ELR (cell line): ENCODE measurements at regions not wholly inside any gene's neighbourhood (a gene's known extent, or its start where the extent isn't known, plus 50 kb on each side); places are given as distances from the start of the nearest gene placed in this dataset.

Experiments used
- DNase-seq: peaks from one replicate; pipeline ENCODE4 v3.0.0-alpha.2; 2015; ENCODE audit warnings: low read depth

DNA sequence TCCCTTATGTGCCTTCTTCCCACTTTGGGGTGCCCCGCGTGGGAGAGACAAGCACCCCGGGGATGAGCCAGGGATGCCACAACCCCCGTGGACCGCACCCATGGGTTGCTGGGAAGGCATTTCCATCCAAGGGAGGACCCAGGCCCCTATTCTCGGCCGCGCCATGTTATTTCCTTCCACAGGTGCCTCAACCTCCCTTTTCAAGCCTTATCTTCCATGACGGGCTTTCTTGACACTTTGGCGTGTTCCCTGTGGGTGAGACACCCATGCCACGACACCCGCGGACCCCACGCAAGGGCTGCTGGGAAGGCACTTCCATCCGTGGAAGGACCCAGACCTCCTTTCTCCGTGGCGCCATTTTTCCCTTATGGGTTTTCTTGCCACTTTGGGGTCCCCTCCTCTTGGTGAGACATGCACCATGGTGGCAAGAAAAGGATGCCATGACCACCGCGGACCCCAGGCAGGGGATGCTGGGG is 269.2 kb downstream of the ALG10 start:
- no peak for DNase-seq

DNA sequence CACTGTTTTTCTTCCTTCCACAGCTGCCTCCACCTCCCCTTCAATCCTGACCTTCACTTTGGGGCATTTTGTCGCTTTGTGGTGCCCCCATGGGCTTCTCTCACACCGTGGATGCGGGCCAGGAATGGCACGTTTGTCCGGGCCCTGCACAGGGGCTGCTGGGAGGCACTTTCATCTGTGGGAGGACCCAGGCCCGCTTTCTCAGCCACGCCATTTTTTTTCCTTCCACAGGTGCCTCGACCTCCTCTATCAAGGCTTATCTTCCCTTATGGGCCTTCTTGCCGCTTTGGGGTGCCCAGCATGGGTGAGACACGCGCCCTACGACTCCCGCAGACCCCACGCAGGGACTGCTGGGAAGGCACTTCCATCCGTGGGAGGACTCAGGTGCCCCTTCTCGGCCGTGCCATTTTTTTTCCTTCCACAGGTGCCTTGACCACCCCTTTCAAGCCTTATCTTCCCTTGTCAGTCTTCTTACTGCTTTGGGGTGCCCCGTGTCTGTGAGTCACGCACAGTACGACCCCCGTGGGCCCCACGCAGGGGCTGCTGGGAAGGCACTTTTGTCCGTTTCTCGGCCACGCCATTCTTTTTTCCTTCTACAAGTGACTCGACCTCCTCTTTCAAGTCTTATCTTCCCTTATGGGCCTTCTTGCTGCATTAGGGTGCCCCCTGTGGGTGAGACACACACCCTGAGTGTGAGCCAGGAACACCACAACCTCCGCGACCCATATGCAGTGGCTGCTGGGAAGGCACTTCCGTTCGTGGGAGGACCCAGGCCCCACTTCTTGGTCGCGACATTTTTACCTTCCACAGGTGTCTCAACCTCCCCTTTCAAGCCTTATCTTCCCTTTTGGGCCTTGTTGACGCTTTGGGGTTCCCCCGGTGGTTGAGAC is 270.7 kb downstream of the ALG10 start:
- no peak for DNase-seq

DNA sequence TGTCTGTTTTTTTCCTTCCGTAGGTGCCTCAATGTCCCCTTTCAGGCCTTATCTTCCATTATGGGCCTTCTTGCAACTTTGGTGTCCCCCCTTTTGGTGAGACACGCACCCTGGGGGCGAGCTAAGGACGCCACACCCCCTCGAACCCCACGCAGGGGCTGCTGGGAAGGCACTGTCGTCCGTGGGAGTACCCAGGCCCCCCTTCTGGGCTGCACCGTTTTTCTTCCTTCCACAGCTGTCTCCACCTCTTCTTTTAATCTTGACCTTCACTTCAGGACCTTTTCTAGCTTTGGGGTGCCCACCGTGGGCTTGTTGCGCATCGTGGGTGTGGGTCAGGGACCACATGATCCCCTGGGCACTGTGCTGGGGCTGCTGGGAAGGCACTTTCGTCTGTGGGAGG is 271.8 kb downstream of the ALG10 start:
- DNase-seq, result no peak

DNA sequence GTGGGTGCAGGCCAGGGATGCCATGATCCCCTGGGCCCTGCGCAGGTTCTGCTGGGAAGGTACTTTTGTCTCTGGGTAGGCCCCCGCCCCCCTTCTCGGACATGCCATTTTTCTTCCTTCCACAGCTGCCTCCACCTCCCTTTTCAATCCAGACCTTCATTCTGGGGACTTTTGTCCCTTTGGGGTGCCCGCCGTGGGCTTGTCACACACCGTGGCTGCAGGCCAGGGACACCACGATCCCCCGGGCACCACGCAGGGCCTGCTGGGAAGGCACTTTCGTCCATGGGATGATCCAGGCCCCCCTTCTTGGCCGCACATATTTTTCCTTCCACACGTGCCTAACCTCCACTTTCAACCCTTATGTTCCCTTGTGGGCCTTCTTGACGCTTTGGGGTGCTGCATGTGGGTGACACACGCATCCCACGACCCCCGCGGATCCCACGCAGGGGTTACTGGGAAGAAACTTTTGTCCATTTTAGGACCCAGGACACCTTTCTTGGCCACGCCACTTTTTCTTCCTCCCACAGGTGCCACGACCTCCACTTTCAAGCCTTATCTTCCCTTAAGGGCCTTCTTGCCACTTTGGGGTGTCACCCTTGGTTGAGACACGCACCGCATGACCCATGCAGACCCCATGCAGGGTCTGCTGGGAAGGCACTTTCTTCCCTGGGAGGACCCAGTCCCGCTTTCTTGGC is 272.5 kb downstream of the ALG10 start:
- DNase-seq, result no peak

DNA sequence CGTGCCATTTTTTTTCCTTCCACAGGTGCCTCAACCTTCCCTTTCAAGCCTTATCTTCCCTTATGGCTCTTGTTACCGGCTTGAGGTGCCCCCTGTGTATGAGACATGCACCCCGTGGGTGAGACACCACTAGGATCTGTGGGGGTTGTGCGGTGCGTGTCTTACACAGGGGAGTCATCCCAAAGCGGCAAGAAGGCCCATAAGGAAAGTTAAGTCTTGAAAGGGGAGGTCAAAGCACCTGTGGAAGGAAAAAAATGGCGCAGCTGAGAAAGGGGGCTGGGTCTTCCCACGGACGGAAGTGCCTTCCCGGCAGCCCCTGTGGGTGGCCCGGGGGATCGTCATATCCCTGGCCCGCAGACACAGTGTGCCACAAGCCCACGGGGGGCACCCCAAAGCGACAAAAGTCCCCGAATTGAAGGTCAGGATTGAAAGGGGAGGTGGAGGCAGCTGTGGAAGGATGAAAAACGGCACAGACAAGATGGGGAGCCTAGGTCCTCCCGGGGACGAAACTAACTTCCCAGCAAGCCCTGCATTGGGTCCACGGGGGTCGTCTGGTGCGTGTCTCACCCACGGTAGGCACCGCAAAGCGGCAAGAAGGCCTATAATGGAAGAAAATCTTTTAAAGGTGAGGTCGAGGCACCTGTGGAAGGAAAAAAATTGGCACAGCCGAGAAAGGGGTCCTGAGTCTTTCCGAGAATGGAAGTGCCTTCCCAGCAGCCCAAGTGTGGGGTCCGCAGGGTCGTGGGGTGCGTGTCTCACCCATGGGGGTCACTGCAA is 273.3 kb downstream of the ALG10 start:
- no peak for DNase-seq

DNA sequence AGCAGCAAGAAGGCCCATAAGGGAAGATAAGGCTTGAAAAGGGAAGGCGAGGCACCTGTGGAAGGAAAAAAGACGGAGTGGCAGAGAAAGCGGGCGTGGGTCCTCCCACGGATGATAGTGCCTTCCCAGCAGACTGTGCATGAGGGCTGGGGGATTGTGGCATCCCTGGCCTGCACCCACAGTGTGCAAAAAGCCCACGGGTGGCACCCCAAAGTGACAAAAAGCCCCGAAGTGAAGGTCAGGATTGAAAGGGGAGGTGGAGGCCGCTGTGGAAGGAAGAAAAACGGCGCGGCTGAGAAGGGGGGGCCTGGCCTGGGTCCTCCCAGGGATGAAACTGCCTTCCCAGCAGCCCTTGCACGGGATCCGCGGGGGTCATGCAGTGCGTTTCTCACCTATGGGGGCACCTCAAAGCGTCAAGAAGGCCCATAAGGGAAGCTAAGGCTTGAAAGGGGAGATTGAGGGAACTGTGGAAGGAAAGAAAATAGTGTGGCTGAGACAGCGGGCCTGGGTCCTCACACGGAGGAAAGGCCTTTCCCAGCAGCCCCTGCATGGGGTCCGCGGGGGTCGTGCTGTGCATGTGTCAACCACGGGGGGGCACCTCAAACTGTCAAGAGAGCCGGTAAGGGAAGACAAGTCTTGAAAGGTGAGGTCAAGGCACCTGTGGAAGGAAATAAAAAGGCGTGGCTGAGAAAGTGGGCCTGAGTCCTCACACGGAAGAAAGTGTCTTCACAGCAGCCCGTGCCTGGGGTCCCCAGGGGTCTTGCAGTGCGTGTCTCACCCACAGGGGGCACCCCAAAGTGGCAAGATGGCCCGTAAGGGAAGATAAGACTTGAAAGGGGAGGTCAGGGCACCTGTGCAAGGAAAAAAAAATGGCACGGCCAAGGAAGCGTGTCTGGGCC is 274.1 kb downstream of the ALG10 start:
- DNase-seq, result no peak

DNA sequence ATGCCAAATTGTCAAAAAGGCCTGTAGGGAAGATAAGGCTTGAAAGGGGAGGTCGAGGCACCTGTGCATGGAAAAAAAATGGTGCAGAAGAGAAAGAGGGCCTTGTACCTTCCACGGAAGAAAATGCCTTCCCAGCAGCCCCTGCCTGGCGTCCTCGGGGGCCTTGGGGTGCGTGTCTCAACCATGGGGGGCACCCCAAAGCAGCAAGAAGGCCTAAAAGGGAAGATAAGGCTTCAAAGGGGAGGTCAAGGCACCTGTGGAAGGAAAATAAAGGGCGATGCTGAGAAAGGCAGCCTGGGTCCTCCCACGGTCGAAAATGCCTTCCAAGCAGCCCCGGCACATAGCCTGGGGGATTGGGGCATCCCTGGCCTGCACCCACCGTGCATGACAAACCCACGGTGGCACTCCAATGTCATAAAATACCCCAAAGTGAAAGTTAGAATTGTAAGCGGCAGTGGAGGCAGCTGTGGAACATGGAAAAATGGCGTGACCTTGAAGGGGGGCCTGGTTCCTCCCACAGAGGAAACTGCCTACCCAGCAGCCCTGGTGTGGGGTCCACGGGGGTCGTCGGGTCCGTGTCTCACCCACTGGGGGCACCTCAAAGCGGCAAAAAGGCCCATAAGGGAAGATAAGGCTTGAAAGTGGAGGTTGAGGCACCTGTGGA is 275.0 kb downstream of the ALG10 start:
- no peak for DNase-seq

DNA sequence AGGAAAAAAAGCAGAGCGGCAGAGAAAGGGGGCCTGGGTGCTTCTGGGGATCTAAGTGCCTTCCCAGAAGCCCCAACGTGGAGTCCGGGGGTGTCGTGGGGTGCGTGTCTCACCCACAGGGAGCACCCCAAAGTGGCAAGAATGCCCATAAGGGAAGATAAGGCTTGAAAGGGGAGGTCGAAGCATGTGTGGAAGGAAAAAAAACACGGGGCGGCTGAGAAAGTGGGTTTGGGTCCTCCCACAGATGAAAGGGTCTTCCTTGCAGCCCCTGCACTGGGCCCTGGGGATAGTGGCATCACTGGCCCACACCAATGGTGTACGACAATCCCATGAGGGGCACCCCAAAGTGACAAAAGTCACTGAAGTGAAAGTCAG is 275.5 kb downstream of the ALG10 start:
- DNase-seq, result no peak

DNA sequence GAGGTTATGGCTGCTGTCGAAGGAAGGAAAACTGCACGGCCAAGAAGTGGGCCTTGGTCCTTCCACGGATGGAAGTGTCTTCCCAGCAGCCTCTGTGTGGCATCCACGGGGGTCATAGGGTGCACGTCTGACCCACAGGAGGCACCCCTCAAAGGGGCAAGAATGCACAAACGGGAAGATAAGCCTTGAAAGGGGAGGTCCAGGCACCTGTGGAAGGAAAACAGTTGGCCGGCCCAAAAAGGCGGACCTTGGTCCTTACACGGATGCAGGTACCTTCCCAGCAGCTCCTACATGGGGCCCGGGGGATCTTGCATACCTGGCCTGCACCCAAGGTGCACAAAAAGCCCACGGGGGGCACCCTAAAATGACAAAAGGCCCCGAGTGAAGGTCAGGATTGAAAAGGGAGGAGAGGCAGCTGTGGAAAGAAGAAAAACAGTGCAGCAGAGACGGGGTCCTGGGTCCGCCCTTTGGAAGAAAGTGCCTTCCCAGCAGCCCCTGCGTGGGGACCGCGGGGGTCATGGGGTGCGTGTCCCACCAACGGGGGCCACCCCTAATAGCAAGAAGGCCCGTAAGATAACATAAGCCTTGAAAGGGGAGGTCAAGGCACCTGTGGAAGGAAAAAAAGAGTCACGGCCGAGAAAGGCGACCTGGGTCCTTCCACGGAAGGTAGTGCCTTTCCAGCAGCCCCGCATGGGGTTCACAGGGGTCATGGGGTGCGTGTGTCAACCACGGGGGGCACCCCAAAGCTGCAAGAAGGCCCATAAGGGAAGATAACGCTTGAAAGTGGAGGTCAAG is 276.1 kb downstream of the ALG10 start:
- no peak for DNase-seq

DNA sequence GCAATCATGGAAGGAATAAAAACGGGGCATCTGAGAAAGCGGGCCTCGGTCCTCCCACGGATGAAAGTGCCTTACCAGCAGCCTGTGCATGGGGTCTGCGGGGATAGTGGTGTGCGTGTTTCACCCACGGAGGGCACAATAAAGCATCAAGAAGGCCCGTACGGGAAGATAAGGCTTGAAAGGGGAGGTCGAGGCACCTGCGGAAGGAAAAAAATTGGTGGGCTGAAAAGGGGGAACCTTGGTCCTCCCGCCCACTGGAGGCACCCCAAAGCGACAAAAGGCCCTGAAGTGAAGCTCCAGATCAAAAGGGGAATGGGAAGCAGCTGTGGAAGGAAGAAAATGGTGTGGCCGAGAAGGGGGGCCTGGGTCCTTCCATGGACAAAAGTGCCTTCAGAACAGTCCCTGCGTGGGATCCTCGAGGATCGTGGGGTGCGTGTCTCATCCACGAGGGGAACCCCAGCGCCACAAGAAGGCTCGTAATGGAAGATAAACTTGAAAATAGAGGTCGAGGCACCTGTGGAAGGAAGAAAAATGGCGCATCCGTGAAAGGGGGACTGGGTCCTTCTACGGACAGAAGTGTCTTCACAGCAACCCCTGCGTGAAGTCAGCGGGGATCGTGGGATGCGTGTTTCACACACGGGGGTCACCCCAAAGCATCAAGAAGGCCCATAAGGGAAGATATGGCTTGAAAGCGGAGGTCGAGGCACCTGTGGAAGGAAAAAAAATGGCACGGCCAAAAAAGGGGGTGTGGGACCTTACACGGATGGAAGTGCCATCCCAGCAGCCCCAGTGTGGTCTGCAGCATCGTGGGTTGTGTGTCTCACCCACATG is 276.9 kb downstream of the ALG10 start:
- no peak for DNase-seq

DNA sequence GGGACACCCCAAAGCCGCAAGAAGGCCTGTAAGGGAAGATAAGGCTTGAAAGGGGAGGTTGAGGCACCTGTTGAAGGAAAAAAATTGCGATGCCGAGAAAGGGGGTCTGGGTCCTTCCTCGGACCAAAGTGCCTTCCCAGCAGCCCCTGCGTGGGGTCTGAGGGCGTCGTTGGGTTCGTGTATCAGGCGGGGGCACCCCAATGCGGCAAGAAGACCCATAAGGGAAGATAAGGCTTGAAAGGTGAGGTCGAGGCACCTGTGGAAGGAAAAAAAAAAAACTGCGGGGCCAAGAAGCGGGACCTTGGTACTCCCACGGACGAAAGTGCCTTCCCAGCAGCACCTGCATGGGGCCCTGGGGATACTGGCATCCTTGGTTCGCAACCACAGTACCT is 277.5 kb downstream of the ALG10 start:
- no peak for DNase-seq

DNA sequence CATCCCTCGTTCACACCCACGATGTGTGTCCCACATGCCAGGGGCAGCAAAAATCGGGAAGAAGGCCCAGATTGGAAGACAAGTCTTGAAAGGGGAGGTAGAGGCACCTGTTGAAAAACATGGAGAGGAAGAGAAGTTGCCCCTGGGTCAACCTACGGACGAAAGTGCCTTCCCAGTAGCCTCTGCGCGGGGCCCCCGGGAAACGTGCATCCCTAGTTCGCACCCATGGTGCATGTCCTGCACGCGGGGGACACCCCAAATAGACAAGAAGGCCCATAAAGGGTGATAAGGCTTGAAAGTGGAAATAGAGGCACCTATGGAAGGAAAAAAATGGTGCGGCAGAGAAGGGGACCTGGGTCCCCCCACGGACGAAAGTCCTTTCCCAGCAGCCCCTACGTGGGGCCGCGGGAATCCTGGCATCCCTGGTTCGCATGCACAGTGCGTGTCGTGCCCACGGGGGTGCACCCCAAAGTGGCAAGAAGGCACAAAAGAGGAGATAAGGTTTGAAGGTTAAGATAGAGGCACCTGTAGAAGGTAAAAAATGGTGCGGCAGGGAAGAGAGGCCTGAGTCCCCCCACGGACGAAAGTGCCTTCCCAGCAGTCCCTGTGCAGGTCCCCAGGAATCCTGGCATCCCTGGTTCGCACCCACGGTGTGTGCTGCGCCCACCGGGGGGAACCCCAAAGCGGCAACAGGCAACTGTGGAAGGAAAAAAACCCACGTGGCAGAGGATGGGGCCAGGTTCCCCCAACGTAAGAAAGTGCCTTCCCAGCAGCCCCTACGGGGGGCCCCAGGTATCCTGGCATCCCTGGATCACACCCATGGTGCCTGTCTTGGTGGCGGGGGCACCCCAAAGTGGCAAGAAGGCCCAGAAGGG is 278.3 kb downstream of the ALG10 start:
- no peak for DNase-seq

DNA sequence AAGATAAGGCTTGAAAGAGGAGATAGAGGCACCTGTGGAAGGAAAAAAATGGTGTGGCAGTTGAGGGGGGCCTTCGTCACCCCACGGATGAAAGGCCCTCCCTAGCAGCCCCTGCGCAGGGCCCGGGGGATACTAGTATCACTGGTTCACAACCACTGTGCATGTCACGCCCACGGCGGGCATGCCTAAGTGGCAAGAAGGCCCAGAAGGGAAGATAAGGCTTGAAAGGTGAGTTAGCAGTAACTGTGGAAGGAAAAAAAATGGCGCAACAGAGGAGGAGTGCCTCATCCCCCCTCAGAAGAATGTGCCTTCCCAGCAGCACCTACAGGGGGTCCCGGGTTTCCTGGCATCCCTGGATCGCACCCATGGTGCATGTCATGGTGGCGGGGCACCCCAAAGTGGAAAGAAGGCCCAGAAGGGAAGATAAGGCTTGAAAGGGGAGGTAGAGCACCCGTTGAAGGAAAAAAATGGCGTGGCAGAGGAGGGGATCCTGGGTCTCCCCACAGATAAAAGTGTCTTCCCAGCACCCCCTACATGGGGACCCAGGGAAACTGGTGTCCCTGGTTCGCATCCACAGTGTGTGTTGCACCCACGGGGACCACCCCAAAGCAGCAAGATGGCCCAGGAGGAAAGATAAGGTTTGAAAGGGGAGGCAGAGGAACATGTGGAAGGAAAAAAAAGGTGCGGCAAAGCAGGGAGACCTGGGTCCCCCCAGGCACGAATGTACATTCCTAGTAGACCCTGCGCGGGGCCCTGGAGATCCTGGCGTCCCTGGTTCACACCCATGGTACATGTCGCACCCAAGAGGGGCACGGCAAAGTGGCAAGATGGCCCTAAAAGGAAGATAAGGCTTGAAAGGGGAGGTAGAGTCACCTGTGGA is 279.2 kb downstream of the ALG10 start:
- DNase-seq, result no peak

DNA sequence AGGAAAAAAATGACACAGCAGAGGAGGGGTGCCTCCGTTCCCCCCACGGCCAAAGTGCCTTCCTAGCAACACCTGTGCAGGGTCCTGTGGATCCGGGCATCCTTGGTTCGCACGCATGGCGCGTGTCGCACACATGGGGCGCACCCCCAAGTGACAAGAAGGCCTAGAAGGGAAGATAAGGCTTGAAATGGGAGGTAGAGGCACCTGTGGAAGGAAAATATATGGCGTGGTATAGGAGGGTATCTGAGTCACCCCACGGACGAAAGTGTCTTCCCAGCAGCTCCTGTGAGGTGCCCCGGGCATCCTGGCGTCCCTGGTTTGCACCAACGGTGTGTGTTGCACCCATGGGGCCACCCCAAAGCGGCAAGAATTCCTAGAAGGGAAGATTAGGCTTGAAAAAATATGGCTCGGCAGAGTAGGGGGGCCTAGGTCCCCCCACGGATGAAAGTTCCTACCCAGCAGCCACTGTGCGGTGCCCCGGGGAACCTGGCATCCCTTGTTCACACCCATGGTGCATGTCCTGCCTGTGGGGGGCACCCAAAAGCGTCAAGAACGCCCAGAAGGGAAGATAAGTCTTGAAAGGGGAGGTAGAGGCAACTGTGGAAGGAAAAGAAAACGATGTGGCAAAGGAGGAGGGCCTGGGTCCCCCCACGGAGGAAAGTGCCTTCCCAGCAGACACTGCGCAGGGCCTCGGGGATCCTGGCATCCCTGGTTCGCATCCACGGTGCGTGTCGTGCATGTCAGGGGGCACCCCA is 280.0 kb downstream of the ALG10 start:
- no peak for DNase-seq

DNA sequence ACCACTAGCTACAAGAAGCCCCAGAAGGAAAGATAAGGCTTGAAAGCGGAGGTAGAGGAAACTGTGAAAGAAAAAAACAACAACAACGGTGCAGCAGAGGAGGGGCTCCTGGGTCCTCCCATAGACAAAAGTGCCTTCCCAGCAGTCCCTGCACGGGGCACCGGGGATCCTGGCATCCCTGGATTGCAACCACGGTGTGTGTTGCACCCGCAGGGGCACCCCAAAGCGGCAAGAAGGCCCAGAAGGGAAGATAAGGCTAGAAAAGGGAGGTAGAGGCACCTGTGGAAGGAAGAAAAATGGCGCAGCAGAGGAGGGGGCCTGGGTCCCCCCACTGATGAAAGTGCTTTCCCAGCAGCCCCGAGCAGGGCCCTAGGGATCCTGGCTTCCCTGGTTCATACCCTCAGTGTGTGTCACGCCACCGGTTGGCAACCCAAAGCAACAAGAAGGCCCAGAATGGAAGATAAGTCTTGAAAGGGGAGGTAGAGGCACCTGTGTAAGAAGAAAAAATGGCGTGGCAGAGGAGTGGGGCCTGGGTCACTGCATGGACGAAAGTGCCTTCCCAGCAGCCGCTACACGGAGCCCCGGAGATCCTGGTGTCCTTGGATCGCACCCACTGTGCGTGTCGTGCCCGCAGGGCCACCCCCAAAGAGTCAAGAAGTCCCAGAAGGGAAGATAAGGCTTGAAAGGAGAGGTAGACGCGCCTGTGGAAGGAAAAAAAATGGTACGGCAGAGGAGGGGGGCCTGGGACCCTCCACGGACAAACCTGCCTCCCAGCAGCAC is 281.0 kb downstream of the ALG10 start:
- no peak for DNase-seq

DNA sequence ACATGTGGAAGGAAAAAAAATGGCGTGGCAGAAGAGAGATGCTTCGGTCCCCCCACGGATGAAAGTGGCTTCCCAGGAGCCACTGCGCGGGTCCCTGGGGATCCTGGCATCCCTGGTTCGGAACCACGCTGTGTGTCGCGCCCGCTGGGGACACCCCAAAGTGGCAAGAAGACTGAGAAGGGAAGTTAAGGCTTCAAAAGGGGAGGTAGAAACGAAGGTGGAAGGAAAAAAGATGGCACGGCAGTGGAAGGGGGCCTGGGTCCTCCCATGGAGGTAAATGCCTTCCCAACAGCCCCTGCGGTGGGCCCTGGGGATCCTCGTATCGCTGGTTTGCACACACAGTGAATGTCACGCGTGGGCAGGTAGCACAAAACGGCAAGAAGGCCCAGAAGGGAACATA is 281.7 kb downstream of the ALG10 start:
- DNase-seq, result no peak
